NB4 (cell line): ENCODE measurements at regions not wholly inside any gene's neighbourhood (a gene's known extent, or its start where the extent isn't known, plus 50 kb on each side); places are given as distances from the start of the nearest gene placed in this dataset.

Experiments used
- DNase-seq: peaks from one replicate; pipeline ENCODE4 v3.0.0; 2010; ENCODE audit warnings: low read depth
- H3K4me3 ChIP-seq: one replicate; pipeline ENCODE4 v1.5.1; 2011; ENCODE audit warnings: mild to moderate bottlenecking, low read depth, low read length, moderate library complexity
- CTCF ChIP-seq: IDR thresholded peaks from one replicate; pipeline ENCODE4 v1.5.1; 2012; ENCODE audit warnings: low read depth, low read length
- MAX ChIP-seq: IDR thresholded peaks from 2 replicates; pipeline ENCODE4 v1.6.1; 2011; ENCODE audit warnings: low read depth, low read length
- MYC ChIP-seq: IDR thresholded peaks from 2 replicates; pipeline ENCODE4 v1.6.1; 2011; ENCODE audit warnings: low read depth, low read length
- POLR2A ChIP-seq: IDR thresholded peaks from 2 replicates; pipeline ENCODE4 v1.6.1; 2011; ENCODE audit warnings: mild to moderate bottlenecking; ENCODE audit not compliant: insufficient read length; ENCODE audit errors: extremely low read depth

- no peak overlapping the region for H3K4me3 ChIP-seq
- no peak for DNase-seq
- TF ChIP-seq MYC (no peak), MAX (no peak), CTCF (no peak), POLR2A (no peak)
Measured at GRCh38 chr1:98352378-98352777, 309.1 kb upstream of the SNX7 start.

GRCh38 chr1:98351561-98351960 lies 310.0 kb upstream of the SNX7 start:
- TF ChIP-seq MAX, result no peak
- TF ChIP-seq CTCF, result no peak
- TF ChIP-seq POLR2A, result no peak
- TF ChIP-seq MYC, result no peak
- no peak for DNase-seq
- H3K4me3 ChIP-seq, result no peak overlapping the region

DNA sequence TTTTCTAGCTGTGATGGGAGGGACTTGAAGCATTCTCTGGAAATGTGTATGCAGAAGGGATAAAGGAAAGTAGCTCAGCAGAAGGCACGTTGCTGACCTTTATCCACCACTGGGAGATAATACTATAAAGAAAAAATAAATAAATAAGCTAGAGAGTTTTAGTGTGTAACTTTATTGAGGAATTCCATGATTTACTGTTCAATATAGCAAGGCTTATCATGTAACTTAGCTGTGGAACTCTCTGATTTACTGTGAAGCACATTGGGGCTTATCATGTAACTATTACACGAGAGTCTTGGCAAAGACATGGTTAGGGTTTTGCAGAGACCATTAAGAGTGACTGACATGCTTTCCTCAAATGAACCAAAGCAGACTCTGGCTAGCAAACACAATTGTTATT lies 316.1 kb upstream of the SNX7 start:
- no peak overlapping the region for H3K4me3 ChIP-seq

GRCh38 chr1:98344731-98345130 lies 316.8 kb upstream of the SNX7 start:
- TF ChIP-seq MYC (no peak), CTCF (no peak), MAX (no peak), POLR2A (no peak)
- no peak for DNase-seq
- H3K4me3 ChIP-seq, result no peak overlapping the region

More for the DNA sequence above, 316.1 kb upstream of the SNX7 start:
- TF ChIP-seq CTCF, result no peak
- TF ChIP-seq MYC, result no peak
- TF ChIP-seq POLR2A, result no peak
- no peak for TF ChIP-seq MAX
- no peak for DNase-seq

GRCh38 chr1:98342566-98342965 lies 319.0 kb upstream of the SNX7 start:
- no peak for TF ChIP-seq POLR2A
- TF ChIP-seq CTCF, result no peak
- no peak for TF ChIP-seq MAX
- no peak for TF ChIP-seq MYC
- no peak for DNase-seq
- no peak overlapping the region for H3K4me3 ChIP-seq

DNA sequence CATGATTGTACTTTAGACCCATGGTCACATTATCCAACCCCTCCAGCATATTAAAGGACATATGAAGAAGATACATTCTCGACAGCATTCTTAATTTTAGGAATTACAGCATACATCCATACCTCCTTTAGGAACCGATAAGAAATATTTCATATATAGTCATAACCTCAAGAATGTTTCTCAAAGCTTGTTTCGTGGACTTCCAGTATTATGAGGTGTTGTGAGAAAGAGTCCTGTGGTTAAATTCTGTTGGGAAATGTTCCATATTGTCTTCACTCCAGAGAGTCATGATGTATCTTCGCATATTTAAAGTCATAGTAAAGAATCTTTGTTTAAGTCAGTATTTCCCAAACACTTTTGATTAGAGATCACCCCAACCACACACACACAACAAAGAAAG lies 321.0 kb upstream of the SNX7 start:
- TF ChIP-seq MAX (no peak), POLR2A (no peak), CTCF (no peak), MYC (no peak)
- DNase-seq, result no peak
- no peak overlapping the region for H3K4me3 ChIP-seq
